Breast epithelium (tissue), 3 donors: ENCODE measurements at regions not wholly inside any gene's neighbourhood (a gene's known extent, or its start where the extent isn't known, plus 50 kb on each side); places are given as distances from the start of the nearest gene placed in this dataset.

Experiments used
- POLR2A ChIP-seq: fragments of 450-650 bp; IDR thresholded peaks from one replicate; pipeline ENCODE4 v1.6.1; 2016; ENCODE audit warnings: antibody characterized with exemption, mild to moderate bottlenecking, moderate library complexity
- POLR2AphosphoS5 ChIP-seq, 3 donors: sonication (generic); formaldehyde crosslinking; IDR thresholded peaks; one replicate each; pipeline ENCODE4 v1.6.1; 2017; ENCODE audit warnings: antibody characterized with exemption in 3 of 3
- TF ChIP-seq, protein P1 (sequence below), 3 donors: fragments of 450-650 bp; IDR thresholded peaks; one replicate each; pipeline ENCODE4 v1.5.1; 2016 to 2017; ENCODE audit warnings: antibody characterized with exemption in 3 of 3, mild to moderate bottlenecking in 3 of 3, moderate library complexity in 3 of 3

DNA sequence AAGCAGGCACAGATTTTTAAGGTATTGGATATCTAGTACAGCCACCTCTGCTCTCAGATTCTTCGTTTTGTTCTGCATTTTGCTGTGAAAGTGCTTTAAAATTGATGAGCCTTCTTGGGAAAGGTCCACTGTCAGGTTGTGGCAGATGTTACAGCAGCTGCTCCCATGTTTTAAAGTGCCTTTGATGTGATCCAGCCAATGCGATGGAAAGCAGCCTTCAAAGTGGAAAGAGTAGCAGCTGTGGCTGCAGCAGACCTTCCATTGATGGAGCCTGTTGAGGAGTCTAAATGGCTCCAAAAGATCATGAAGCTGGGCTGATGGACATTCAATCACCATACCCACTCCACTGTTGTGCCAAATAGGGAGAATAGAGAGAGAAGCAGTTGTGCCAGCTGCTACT, 816.9 kb downstream of the PLA2G4A start:
- TF ChIP-seq, protein P1, sequence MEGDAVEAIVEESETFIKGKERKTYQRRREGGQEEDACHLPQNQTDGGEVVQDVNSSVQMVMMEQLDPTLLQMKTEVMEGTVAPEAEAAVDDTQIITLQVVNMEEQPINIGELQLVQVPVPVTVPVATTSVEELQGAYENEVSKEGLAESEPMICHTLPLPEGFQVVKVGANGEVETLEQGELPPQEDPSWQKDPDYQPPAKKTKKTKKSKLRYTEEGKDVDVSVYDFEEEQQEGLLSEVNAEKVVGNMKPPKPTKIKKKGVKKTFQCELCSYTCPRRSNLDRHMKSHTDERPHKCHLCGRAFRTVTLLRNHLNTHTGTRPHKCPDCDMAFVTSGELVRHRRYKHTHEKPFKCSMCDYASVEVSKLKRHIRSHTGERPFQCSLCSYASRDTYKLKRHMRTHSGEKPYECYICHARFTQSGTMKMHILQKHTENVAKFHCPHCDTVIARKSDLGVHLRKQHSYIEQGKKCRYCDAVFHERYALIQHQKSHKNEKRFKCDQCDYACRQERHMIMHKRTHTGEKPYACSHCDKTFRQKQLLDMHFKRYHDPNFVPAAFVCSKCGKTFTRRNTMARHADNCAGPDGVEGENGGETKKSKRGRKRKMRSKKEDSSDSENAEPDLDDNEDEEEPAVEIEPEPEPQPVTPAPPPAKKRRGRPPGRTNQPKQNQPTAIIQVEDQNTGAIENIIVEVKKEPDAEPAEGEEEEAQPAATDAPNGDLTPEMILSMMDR (IDR thresholded peaks at IDR 0.05): no peak
- TF ChIP-seq POLR2A (no peak), POLR2AphosphoS5 (IDR thresholded peaks at IDR 0.05) (no peak)
